Smooth muscle cell (in vitro differentiated cells): ENCODE measurements at regions not wholly inside any gene's neighbourhood (a gene's known extent, or its start where the extent isn't known, plus 50 kb on each side); places are given as distances from the start of the nearest gene placed in this dataset. TPM values are rescaled to one million over a fixed set of nuclear protein-coding genes. Genes with fewer than 3 reads are reported as not detected.

Source experiments
- DNase-seq: peaks from one replicate; lab custom pipeline; 2025; ENCODE audit not compliant: unreplicated experiment; lab: John Stamatoyannopoulos, UW
- H2AFZ ChIP-seq: fragments of 200-600 bp; sonication (generic); 2 replicates; pipeline ENCODE4 v1.6.0; 2016; ENCODE audit warnings: antibody characterized with exemption, low read depth, mild to moderate bottlenecking
- H3F3A ChIP-seq: fragments of 200-600 bp; sonication (generic); 2 replicates; pipeline ENCODE4 v1.6.0; 2017; ENCODE audit warnings: antibody characterized with exemption, low read depth
- H3K27ac ChIP-seq: fragments of 200-600 bp; sonication (generic); 2 replicates; pipeline ENCODE4 v1.5.1; 2016; ENCODE audit warnings: low read depth, mild to moderate bottlenecking
- H3K27me3 ChIP-seq: fragments of 200-600 bp; sonication (generic); 2 replicates; pipeline ENCODE4 v1.6.1; 2016; ENCODE audit warnings: low read depth, mild to moderate bottlenecking
- H3K36me3 ChIP-seq: fragments of 200-600 bp; sonication (generic); 2 replicates; pipeline ENCODE4 v1.5.1; 2016; ENCODE audit warnings: low read depth
- H3K4me1 ChIP-seq: fragments of 200-600 bp; sonication (generic); 2 replicates; pipeline ENCODE4 v1.5.1; 2016; ENCODE audit warnings: low read depth
- H3K4me2 ChIP-seq: fragments of 200-600 bp; sonication (generic); 2 replicates; pipeline ENCODE4 v1.6.0; 2016; ENCODE audit warnings: mild to moderate bottlenecking
- H3K4me3 ChIP-seq: fragments of 200-600 bp; sonication (generic); 2 replicates; pipeline ENCODE4 v1.5.1; 2016; ENCODE audit warnings: mild to moderate bottlenecking
- H3K79me2 ChIP-seq: fragments of 200-600 bp; sonication (generic); 2 replicates; pipeline ENCODE4 v1.6.0; 2016; ENCODE audit warnings: low read depth, mild to moderate bottlenecking
- H3K9ac ChIP-seq: fragments of 200-600 bp; sonication (generic); 2 replicates; pipeline ENCODE4 v1.6.0; 2016; ENCODE audit warnings: low read depth
- H3K9me3 ChIP-seq: fragments of 200-600 bp; sonication (generic); replicated peaks from 2 replicates; pipeline ENCODE4 v1.5.1; 2016; ENCODE audit warnings: low read depth
- H4K20me1 ChIP-seq: fragments of 200-600 bp; sonication (generic); 2 replicates; pipeline ENCODE4 v1.6.0; 2016; ENCODE audit warnings: low read depth
- WGBS: methylation state at CpG from one replicate; pipeline ENCODE4 v1.1.7; 2016; ENCODE audit warnings: low lambda C conversion rate; 5-methylcytosine and 5-hydroxymethylcytosine counted together
- small RNA-seq: library from RNA; depleted of rRNA; stranded (forward); fragments of <200 nt; gene quantifications from one replicate; pipeline ENCODE3, GENCODE V24; 2014
- TF ChIP-seq, protein P1 (sequence below): fragments of 200-600 bp; sonication (generic); IDR thresholded peaks from 2 replicates; pipeline ENCODE4 v1.5.1; 2017; ENCODE audit warnings: borderline replicate concordance, mild to moderate bottlenecking, antibody characterized with exemption; ENCODE audit not compliant: insufficient read depth, poor library complexity, severe bottlenecking

GRCh38 chr16:31819386-31819785, 54.2 kb upstream of the ZNF267 start:
- WGBS, result 92% methylated on average over 20 of the region's 38 CpGs
- TF ChIP-seq, protein P1, sequence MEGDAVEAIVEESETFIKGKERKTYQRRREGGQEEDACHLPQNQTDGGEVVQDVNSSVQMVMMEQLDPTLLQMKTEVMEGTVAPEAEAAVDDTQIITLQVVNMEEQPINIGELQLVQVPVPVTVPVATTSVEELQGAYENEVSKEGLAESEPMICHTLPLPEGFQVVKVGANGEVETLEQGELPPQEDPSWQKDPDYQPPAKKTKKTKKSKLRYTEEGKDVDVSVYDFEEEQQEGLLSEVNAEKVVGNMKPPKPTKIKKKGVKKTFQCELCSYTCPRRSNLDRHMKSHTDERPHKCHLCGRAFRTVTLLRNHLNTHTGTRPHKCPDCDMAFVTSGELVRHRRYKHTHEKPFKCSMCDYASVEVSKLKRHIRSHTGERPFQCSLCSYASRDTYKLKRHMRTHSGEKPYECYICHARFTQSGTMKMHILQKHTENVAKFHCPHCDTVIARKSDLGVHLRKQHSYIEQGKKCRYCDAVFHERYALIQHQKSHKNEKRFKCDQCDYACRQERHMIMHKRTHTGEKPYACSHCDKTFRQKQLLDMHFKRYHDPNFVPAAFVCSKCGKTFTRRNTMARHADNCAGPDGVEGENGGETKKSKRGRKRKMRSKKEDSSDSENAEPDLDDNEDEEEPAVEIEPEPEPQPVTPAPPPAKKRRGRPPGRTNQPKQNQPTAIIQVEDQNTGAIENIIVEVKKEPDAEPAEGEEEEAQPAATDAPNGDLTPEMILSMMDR, result no peak

GRCh38 chr16:31819948-31820347, 53.7 kb upstream of the ZNF267 start:
- Histone ChIP-seq H3K79me2 (no peaks in the 10 kb centered on the region), H3F3A (no peaks in the 10 kb centered on the region), H3K27me3 (no peaks in the 10 kb centered on the region), H3K4me3 (no peak overlapping the region), H4K20me1 (no peaks in the 10 kb centered on the region), H3K27ac (no peak overlapping the region), H3K9ac (no peak overlapping the region), H3K9me3 (peaks cover 7% of the 10 kb centered on the region), H3K36me3 (no peaks in the 10 kb centered on the region), H3K4me2 (no peak overlapping the region), H3K4me1 (no peaks in the 10 kb centered on the region), H2AFZ (no peak overlapping the region)
- WGBS, result 92% methylated on average over 16 of the region's 16 CpGs
- no peak for DNase-seq
- TF ChIP-seq, protein P1, result no peak

More at GRCh38 chr16:31819386-31819785, 54.2 kb upstream of the ZNF267 start:
- H3K36me3 ChIP-seq, result no peaks in the 10 kb centered on the region
- DNase-seq, result no peak
- H3K4me1 ChIP-seq, result no peaks in the 10 kb centered on the region
- H3F3A ChIP-seq, result no peaks in the 10 kb centered on the region
- no peaks in the 10 kb centered on the region for H3K79me2 ChIP-seq
- no peak overlapping the region for H2AFZ ChIP-seq
- no peak overlapping the region for H3K4me2 ChIP-seq
- no peaks in the 10 kb centered on the region for H3K27me3 ChIP-seq
- peaks cover 7% of the 10 kb centered on the region for H3K9me3 ChIP-seq
- H4K20me1 ChIP-seq, result no peaks in the 10 kb centered on the region
- H3K4me3 ChIP-seq, result no peak overlapping the region
- H3K9ac ChIP-seq, result no peak overlapping the region
- H3K27ac ChIP-seq, result no peak overlapping the region

Small RNA genes in the stretch of these regions (small RNA-seq; reads per million reads assigned to genes)
- not detected for gene AC074050.1
